ENCODE measurements at regions not wholly inside any gene's neighbourhood (a gene's known extent, or its start where the extent isn't known, plus 50 kb on each side); places are given as distances from the start of the nearest gene placed in this dataset.

DNA sequence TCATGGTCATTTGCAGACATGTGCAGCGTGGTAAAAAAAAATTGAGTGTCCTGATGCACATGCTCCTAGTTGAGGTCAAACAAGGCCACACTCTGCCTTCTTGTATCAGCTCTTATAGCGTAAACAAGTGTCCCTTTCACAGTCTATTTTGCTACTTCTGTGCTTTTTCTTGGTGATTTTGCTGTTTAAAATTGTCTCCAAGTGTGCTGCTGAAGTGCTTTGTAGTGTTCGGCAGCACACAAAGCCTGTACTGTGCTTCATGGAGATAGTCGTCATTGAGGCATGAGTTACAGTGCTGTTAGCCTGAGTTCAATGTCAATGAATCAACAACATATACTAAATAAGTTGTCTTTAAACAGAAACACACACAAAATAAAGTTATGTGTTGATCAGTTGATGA lies 690.4 kb upstream of the MEF2C start:
- no peaks in the 10 kb centered on the region for H3K9me3 ChIP-seq (ENCODE audit: control insufficient read depth, insufficient read depth, low read length)
- TF ChIP-seq CTCF (IDR thresholded peaks at IDR 0.05; ENCODE audit: low read depth, low read length), result no peak
- no peak overlapping the region for H3K4me3 ChIP-seq (ENCODE audit: low read depth, low read length)
- H3K27me3 ChIP-seq (ENCODE audit: control insufficient read depth, insufficient read depth, low read length), result no peaks in the 10 kb centered on the region
- DNase-seq (ENCODE audit: low read depth, low spot score), result no peak
- ChIA-PET POLR2A (interaction anchor here (1.3 kb wide), 1 partner anchor 11 kb away, joined by 3 read pairs; no protein-coding TSS in a partner anchor), CTCF (no interaction called here)
- no peak overlapping the region for H3K27ac ChIP-seq (ENCODE audit: low read depth, low read length)

- Histone ChIP-seq H3K4me3 (ENCODE audit: low read depth, low read length) (no peak overlapping the region), H3K9me3 (ENCODE audit: control insufficient read depth, insufficient read depth, low read length) (no peaks in the 10 kb centered on the region), H3K27ac (ENCODE audit: low read depth, low read length) (peak overlapping the region; percentile 22), H3K27me3 (ENCODE audit: control insufficient read depth, insufficient read depth, low read length) (no peaks in the 10 kb centered on the region)
- TF ChIP-seq CTCF (IDR thresholded peaks at IDR 0.05; ENCODE audit: low read depth, low read length), result no peak
- CTCF ChIA-PET, result interaction anchor here (0.6 to 0.7 kb wide), 2 partner anchors 23 to 547 kb away, joined by 3 read pairs; no protein-coding TSS in a partner anchor
- POLR2A ChIA-PET, result interaction anchor here (1.3 kb wide), 1 partner anchor 12 kb away, joined by 3 read pairs; no protein-coding TSS in a partner anchor
- DNase-seq (ENCODE audit: low read depth, low spot score), result peak; percentile 77
These were observed 689.7 kb upstream of the MEF2C start for GRCh38 chr5:89572696-89573095.

DNA sequence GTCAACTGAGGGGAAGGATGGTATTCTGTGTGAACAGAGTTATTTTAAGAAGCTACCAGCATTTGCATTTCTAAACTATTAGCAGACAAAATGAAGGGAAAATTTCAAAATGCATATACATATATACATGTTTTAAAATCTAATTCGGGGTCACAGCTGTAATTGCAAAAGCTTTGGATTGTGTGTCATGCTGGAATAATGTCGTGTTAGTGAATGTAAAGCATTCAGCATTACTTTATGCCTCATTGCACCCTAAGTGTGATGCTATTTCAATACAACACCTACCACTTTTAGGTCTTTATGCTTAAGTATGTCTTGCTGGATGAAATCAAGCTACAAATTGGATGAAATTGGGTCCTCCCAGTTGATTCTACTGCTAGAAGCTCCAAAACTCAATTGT lies 687.6 kb upstream of the MEF2C start:
- CTCF ChIA-PET, result no interaction called here
- TF ChIP-seq CTCF (IDR thresholded peaks at IDR 0.05; ENCODE audit: low read depth, low read length), result no peak
- DNase-seq (ENCODE audit: low read depth, low spot score), result no peak
- H3K27me3 ChIP-seq (ENCODE audit: control insufficient read depth, insufficient read depth, low read length), result no peaks in the 10 kb centered on the region
- no peaks in the 10 kb centered on the region for H3K9me3 ChIP-seq (ENCODE audit: control insufficient read depth, insufficient read depth, low read length)
- H3K4me3 ChIP-seq (ENCODE audit: low read depth, low read length), result no peak overlapping the region
- POLR2A ChIA-PET, result no interaction called here
- no peak overlapping the region for H3K27ac ChIP-seq (ENCODE audit: low read depth, low read length)

- POLR2A ChIA-PET, result no interaction called here
- no peaks in the 10 kb centered on the region for H3K9me3 ChIP-seq (ENCODE audit: control insufficient read depth, insufficient read depth, low read length)
- H3K27me3 ChIP-seq (ENCODE audit: control insufficient read depth, insufficient read depth, low read length), result no peaks in the 10 kb centered on the region
- DNase-seq (ENCODE audit: low read depth, low spot score), result no peak
- no peak overlapping the region for H3K27ac ChIP-seq (ENCODE audit: low read depth, low read length)
- TF ChIP-seq CTCF (IDR thresholded peaks at IDR 0.05; ENCODE audit: low read depth, low read length), result no peak
- no peak overlapping the region for H3K4me3 ChIP-seq (ENCODE audit: low read depth, low read length)
- CTCF ChIA-PET, result no interaction called here
These were observed 683.4 kb upstream of the MEF2C start for GRCh38 chr5:89566340-89566739.

GRCh38 chr5:89560696-89561095 lies 677.7 kb upstream of the MEF2C start:
- Histone ChIP-seq H3K4me3 (ENCODE audit: low read depth, low read length) (no peak overlapping the region), H3K27ac (ENCODE audit: low read depth, low read length) (no peak overlapping the region), H3K27me3 (ENCODE audit: control insufficient read depth, insufficient read depth, low read length) (no peaks in the 10 kb centered on the region), H3K9me3 (ENCODE audit: control insufficient read depth, insufficient read depth, low read length) (no peaks in the 10 kb centered on the region)
- DNase-seq (ENCODE audit: low read depth, low spot score), result no peak
- ChIA-PET CTCF (no interaction called here), POLR2A (no interaction called here)
- no peak for TF ChIP-seq CTCF (IDR thresholded peaks at IDR 0.05; ENCODE audit: low read depth, low read length)

Measured in AG04450 (cell line).